CD4-positive, alpha-beta T cell treated with Interleukin-1 beta for 1 hour (primary cell): ENCODE measurements at regions not wholly inside any gene's neighbourhood (a gene's known extent, or its start where the extent isn't known, plus 50 kb on each side); places are given as distances from the start of the nearest gene placed in this dataset.

Experiments
- DNase-seq, 2 donors: peaks; one replicate each; pipeline ENCODE4 v3.0.0-alpha.2; 2020 to 2022

GRCh38 chr5:8050616-8051175 is 181.7 kb downstream of the MTRR start:
- no peak for DNase-seq

- DNase-seq: no peak
These were observed 184.3 kb downstream of the MTRR start for GRCh38 chr5:8053270-8053669.

GRCh38 chr5:8057769-8058168 is 188.8 kb downstream of the MTRR start:
- DNase-seq: no peak

- no peak for DNase-seq
These were observed 189.8 kb downstream of the MTRR start for GRCh38 chr5:8058616-8059190.

GRCh38 chr5:8059337-8059736 is 190.4 kb downstream of the MTRR start:
- no peak for DNase-seq

- no peak for DNase-seq
These were observed 191.4 kb downstream of the MTRR start for GRCh38 chr5:8060235-8060952.

- no peak for DNase-seq
These were observed 192.0 kb downstream of the MTRR start for GRCh38 chr5:8060953-8061429.

- DNase-seq: no peak
These were observed 193.6 kb downstream of the MTRR start for GRCh38 chr5:8062521-8062920.

- DNase-seq: no peak
These were observed 199.1 kb downstream of the MTRR start for GRCh38 chr5:8068078-8068477.

GRCh38 chr5:8070138-8070537 is 201.2 kb downstream of the MTRR start:
- no peak for DNase-seq

- no peak for DNase-seq
These were observed 210.1 kb downstream of the MTRR start for GRCh38 chr5:8079056-8079455.

GRCh38 chr5:8081179-8081578 is 212.2 kb downstream of the MTRR start:
- DNase-seq: no peak

GRCh38 chr5:8093669-8094068 is 224.7 kb downstream of the MTRR start:
- DNase-seq: no peak

GRCh38 chr5:8094304-8094703 is 225.4 kb downstream of the MTRR start:
- no peak for DNase-seq

- DNase-seq: no peak
These were observed 228.2 kb downstream of the MTRR start for GRCh38 chr5:8097146-8097545.

- DNase-seq: no peak
These were observed 229.1 kb downstream of the MTRR start for GRCh38 chr5:8098081-8098480.

- DNase-seq: no peak
These were observed 233.8 kb downstream of the MTRR start for GRCh38 chr5:8102714-8103113.

GRCh38 chr5:8114597-8115266 is 245.8 kb downstream of the MTRR start:
- DNase-seq: no peak

- no peak for DNase-seq
These were observed 254.6 kb downstream of the MTRR start for GRCh38 chr5:8123559-8123958.

- no peak for DNase-seq
These were observed 265.7 kb downstream of the MTRR start for GRCh38 chr5:8134609-8135008.

- DNase-seq: no peak
These were observed 266.8 kb downstream of the MTRR start for GRCh38 chr5:8135742-8136141.

- DNase-seq: no peak
These were observed 267.3 kb downstream of the MTRR start for GRCh38 chr5:8136271-8136670.

- no peak for DNase-seq
These were observed 269.1 kb downstream of the MTRR start for GRCh38 chr5:8137941-8138550.
